Activated T-cell treated with anti-CD3 and anti-CD28 coated beads for 1 hour (primary cell): ENCODE measurements at regions not wholly inside any gene's neighbourhood (a gene's known extent, or its start where the extent isn't known, plus 50 kb on each side); places are given as distances from the start of the nearest gene placed in this dataset.
"Not testable (repeated sequence)": the region's sequence is repeated elsewhere in the genome, so short reads cannot be mapped to it uniquely, and the experiment has no call there.

ENCODE experiments used
- DNase-seq: peaks from one replicate; pipeline ENCODE4 v3.0.0-alpha.2; 2020; ENCODE audit warnings: low read depth

GRCh38 chr5:164119806-164120447, 614.5 kb downstream of the MAT2B start:
- DNase-seq, result no peak

- DNase-seq, result no peak
Observed at GRCh38 chr5:164127527-164127926, 622.1 kb downstream of the MAT2B start.

- DNase-seq, result no peak
Observed at GRCh38 chr5:164132358-164132757, 626.9 kb downstream of the MAT2B start.

- no peak for DNase-seq
Observed at GRCh38 chr5:164137095-164137494, 631.7 kb downstream of the MAT2B start.

- no peak for DNase-seq
Observed at GRCh38 chr5:164139423-164139822, 634.0 kb downstream of the MAT2B start.

- no peak for DNase-seq
Observed at GRCh38 chr5:164145458-164145857, 640.0 kb downstream of the MAT2B start.

GRCh38 chr5:164146223-164146622, 640.8 kb downstream of the MAT2B start:
- DNase-seq, result no peak

GRCh38 chr5:164148292-164148691, 642.9 kb downstream of the MAT2B start:
- no peak for DNase-seq

- DNase-seq, result not testable (repeated sequence)
Observed at GRCh38 chr5:164152539-164152938, 647.1 kb downstream of the MAT2B start.

GRCh38 chr5:164153469-164154172, 648.2 kb downstream of the MAT2B start:
- DNase-seq, result no peak

- no peak for DNase-seq
Observed at GRCh38 chr5:164170814-164171213, 665.4 kb downstream of the MAT2B start.

GRCh38 chr5:164175083-164175482, 669.7 kb downstream of the MAT2B start:
- DNase-seq, result no peak

- no peak for DNase-seq
Observed at GRCh38 chr5:164179406-164179805, 674.0 kb downstream of the MAT2B start.

GRCh38 chr5:164181604-164182003, 676.2 kb downstream of the MAT2B start:
- DNase-seq, result no peak

- DNase-seq, result no peak
Observed at GRCh38 chr5:164184158-164184557, 678.7 kb downstream of the MAT2B start.

- DNase-seq, result no peak
Observed at GRCh38 chr5:164185000-164185399, 679.6 kb downstream of the MAT2B start.

GRCh38 chr5:164186550-164186949, 681.1 kb downstream of the MAT2B start:
- DNase-seq, result no peak

- DNase-seq, result no peak
Observed at GRCh38 chr5:164187785-164188184, 682.4 kb downstream of the MAT2B start.

- DNase-seq, result no peak
Observed at GRCh38 chr5:164188733-164189148, 683.3 kb downstream of the MAT2B start.

GRCh38 chr5:164191240-164191639, 685.8 kb downstream of the MAT2B start:
- no peak for DNase-seq

GRCh38 chr5:164202338-164202737, 696.9 kb downstream of the MAT2B start:
- DNase-seq, result no peak

GRCh38 chr5:164203581-164204225, 698.3 kb downstream of the MAT2B start:
- DNase-seq, result no peak

- DNase-seq, result no peak
Observed at GRCh38 chr5:164204338-164204946, 699.0 kb downstream of the MAT2B start.
